CD4-positive, alpha-beta T cell (primary cell): ENCODE measurements at regions not wholly inside any gene's neighbourhood (a gene's known extent, or its start where the extent isn't known, plus 50 kb on each side); places are given as distances from the start of the nearest gene placed in this dataset.

ENCODE experiments used
- ATAC-seq: fragments of 200-7000 bp; cut with Tn5 transposase; one replicate; pipeline ENCODE4 v1.10.0; 2022; ENCODE audit warnings: mild to moderate bottlenecking; ENCODE audit not compliant: poor library complexity
- CTCF ChIA-PET: fragments of 350-600 bp; sonication (Branson Sonifier 250); formaldehyde crosslinking; loops from one replicate; lab custom pipeline; 2021; ENCODE audit warnings: antibody characterized with exemption, inconsistent platforms; lab: Charles Lee
- POLR2A ChIA-PET: fragments of 350-600 bp; sonication (Branson Sonifier 250); formaldehyde crosslinking; loops from one replicate; lab custom pipeline; 2021; ENCODE audit warnings: antibody characterized with exemption, inconsistent platforms; lab: Charles Lee
- DNase-seq, 14 experiments: peaks; one replicate each; pipeline ENCODE4 v3.0.0-alpha.2; 2013 to 2020; ENCODE audit warnings: mixed read lengths in 2 of 14
- H3K27ac ChIP-seq, 2 donors: one replicate each; pipeline versions ENCODE4 v1.5.1 to v1.7.0; 2013; ENCODE audit warnings: low read length in 2 of 2, low read depth in 1 of 2, mild to moderate bottlenecking in 1 of 2
- H3K27me3 ChIP-seq, 2 experiments: 1 replicate in 1 of 2; 2 replicates in 1 of 2; pipeline versions ENCODE4 v1.6.1 to v1.7.0; 2013; ENCODE audit warnings: low read length in 2 of 2, control low read depth in 1 of 2, mild to moderate bottlenecking in 1 of 2, moderate library complexity in 1 of 2; ENCODE audit not compliant: insufficient read depth in 2 of 2, control insufficient read depth in 1 of 2
- H3K36me3 ChIP-seq: one replicate; pipeline ENCODE4 v1.6.1; 2013; ENCODE audit warnings: low read length, control low read depth; ENCODE audit not compliant: insufficient read depth
- H3K4me1 ChIP-seq: one replicate; pipeline ENCODE4 v1.6.1; 2013; ENCODE audit warnings: low read length, control low read depth; ENCODE audit not compliant: insufficient read depth
- H3K4me3 ChIP-seq: one replicate; pipeline ENCODE4 v1.5.1; 2013; ENCODE audit warnings: mild to moderate bottlenecking, low read length, moderate library complexity
- H3K9me3 ChIP-seq, 2 experiments: 1 replicate in 1 of 2; 2 replicates in 1 of 2; pipeline versions ENCODE4 v1.6.1 to v1.7.0; 2013; ENCODE audit warnings: low read length in 2 of 2, mild to moderate bottlenecking in 2 of 2, control low read depth in 1 of 2, moderate library complexity in 1 of 2; ENCODE audit not compliant: control insufficient read depth in 1 of 2, insufficient read depth in 1 of 2
- H3K27ac Mint-ChIP-seq: one replicate; pipeline ENCODE4 v1.8.0; 2020; ENCODE audit warnings: mixed read lengths
- H3K27me3 Mint-ChIP-seq: one replicate; pipeline ENCODE4 v1.8.0; 2021; ENCODE audit warnings: mixed read lengths
- H3K36me3 Mint-ChIP-seq: one replicate; pipeline ENCODE4 v1.8.0; 2021; ENCODE audit warnings: low read depth, mixed read lengths
- H3K4me1 Mint-ChIP-seq: one replicate; pipeline ENCODE4 v1.8.0; 2021; ENCODE audit warnings: low read depth, mixed read lengths
- H3K4me3 Mint-ChIP-seq: one replicate; pipeline ENCODE4 v1.8.0; 2020; ENCODE audit warnings: mild to moderate bottlenecking, mixed read lengths
- H3K9me3 Mint-ChIP-seq: one replicate; pipeline ENCODE4 v1.8.0; 2020; ENCODE audit warnings: mixed read lengths
- intact Hi-C, 2 experiments: fragments of 100-400 bp; cut with DNase I in 1 of 2; cut with micrococcal nuclease in 1 of 2; formaldehyde crosslinking; loops; one replicate each; pipeline versions ENCODE4 v1.15.1 to v1.9.0; 2023 to 2025; cut with DNase I, micrococcal nuclease
- TF ChIP-seq, protein P1 (sequence below): fragments of 200-600 bp; IDR thresholded peaks from one replicate; pipeline ENCODE4 v1.8.0; 2022; ENCODE audit warnings: antibody characterized with exemption, mild to moderate bottlenecking

DNA sequence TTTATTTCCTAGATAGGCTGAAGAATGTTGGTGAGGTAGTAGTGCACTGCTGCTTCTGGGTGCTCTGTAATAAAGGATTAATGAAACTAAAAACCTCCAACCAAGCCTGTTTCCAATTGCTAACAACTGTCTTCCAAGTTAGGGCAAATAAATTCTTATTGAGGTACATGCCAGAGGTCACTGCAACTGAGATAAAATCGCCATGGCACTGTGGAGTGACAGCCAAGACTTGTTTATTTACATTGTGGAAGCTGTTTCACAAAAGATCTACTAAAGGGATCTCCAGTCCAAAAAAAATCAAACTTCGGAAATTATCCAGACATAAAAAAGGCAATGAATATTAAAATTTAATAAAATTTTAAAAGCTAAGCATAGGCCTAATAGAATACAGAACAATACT is 65.2 kb downstream of the HYCC1 start:
- TF ChIP-seq, protein P1, sequence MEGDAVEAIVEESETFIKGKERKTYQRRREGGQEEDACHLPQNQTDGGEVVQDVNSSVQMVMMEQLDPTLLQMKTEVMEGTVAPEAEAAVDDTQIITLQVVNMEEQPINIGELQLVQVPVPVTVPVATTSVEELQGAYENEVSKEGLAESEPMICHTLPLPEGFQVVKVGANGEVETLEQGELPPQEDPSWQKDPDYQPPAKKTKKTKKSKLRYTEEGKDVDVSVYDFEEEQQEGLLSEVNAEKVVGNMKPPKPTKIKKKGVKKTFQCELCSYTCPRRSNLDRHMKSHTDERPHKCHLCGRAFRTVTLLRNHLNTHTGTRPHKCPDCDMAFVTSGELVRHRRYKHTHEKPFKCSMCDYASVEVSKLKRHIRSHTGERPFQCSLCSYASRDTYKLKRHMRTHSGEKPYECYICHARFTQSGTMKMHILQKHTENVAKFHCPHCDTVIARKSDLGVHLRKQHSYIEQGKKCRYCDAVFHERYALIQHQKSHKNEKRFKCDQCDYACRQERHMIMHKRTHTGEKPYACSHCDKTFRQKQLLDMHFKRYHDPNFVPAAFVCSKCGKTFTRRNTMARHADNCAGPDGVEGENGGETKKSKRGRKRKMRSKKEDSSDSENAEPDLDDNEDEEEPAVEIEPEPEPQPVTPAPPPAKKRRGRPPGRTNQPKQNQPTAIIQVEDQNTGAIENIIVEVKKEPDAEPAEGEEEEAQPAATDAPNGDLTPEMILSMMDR = no peak
- Histone ChIP-seq H3K4me1 (no peaks in the 10 kb centered on the region), H3K4me3 (no peak overlapping the region), H3K27ac (no peak overlapping the region), H3K36me3 (peaks cover 3% of the 10 kb centered on the region), H3K9me3 (no peaks in the 10 kb centered on the region), H3K27me3 (no peaks in the 10 kb centered on the region)
- no peaks in the 10 kb centered on the region for H3K27me3 Mint-ChIP-seq
- H3K4me1 Mint-ChIP-seq = no peaks in the 10 kb centered on the region
- no peak for ATAC-seq
- no peak overlapping the region for H3K27ac Mint-ChIP-seq
- H3K36me3 Mint-ChIP-seq = peaks cover 8% of the 10 kb centered on the region
- no peaks in the 10 kb centered on the region for H3K9me3 Mint-ChIP-seq
- no peak overlapping the region for H3K4me3 Mint-ChIP-seq
- intact Hi-C loops = no loop called here
- ChIA-PET POLR2A (no interaction called here), CTCF (interaction anchor here (1.4 kb wide), 1 partner anchor 11 kb away, joined by 4 read pairs; no protein-coding TSS in a partner anchor)
- DNase-seq = no peak

DNA sequence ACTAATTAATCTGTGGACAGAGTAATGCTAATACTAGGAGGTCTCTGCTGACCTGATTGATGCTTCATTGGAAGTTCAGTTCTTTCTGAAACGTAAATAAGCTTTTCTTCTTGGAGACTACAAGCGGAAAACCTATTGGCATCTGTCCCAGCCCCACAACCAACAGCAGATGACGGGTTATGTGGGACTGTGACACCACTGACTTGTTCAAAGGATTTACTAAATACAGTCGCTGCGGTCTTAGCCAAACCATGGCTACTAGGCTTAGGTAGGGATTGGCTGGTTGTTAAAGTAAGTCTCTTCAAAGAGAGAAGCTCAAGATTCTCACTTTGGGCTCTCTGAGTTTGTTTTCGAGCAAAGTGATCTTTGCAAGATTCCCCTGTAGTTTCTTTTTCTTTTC is 68.3 kb downstream of the HYCC1 start:
- intact Hi-C loops = no loop called here
- no peak for ATAC-seq
- TF ChIP-seq, protein P1 = no peak
- no peak for DNase-seq
- Mint-ChIP-seq H3K9me3 (no peaks in the 10 kb centered on the region), H3K27me3 (no peaks in the 10 kb centered on the region), H3K4me3 (no peak overlapping the region), H3K4me1 (no peaks in the 10 kb centered on the region), H3K36me3 (peaks cover 8% of the 10 kb centered on the region), H3K27ac (no peak overlapping the region)
- no peaks in the 10 kb centered on the region for H3K4me1 ChIP-seq
- no peak overlapping the region for H3K27ac ChIP-seq
- ChIA-PET POLR2A (no interaction called here), CTCF (no interaction called here)
- H3K4me3 ChIP-seq = no peak overlapping the region
- no peaks in the 10 kb centered on the region for H3K9me3 ChIP-seq
- H3K27me3 ChIP-seq = no peaks in the 10 kb centered on the region
- peaks cover 3% of the 10 kb centered on the region for H3K36me3 ChIP-seq

DNA sequence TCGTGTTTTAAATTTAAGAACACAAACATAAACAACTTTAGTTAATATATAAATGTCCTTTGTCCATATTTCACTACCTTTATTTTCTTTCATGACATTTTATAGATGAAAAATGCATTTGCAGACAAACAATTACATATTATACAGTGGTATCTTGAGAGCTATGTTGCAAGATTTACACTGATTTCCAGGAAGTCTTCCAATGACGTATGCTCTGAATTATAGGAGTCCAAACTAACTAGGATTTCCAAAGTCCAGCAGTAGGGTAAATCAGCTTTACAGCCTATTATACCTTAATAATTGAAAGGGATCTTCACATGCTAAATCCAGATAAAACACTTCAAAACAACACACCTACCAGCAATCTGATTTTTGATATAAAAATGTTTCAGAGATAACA is 69.4 kb downstream of the HYCC1 start:
- intact Hi-C loops = no loop called here
- ATAC-seq (no peak), DNase-seq (no peak)
- Mint-ChIP-seq H3K36me3 (peaks cover 8% of the 10 kb centered on the region), H3K27me3 (no peaks in the 10 kb centered on the region), H3K4me3 (no peak overlapping the region), H3K4me1 (no peaks in the 10 kb centered on the region), H3K9me3 (no peaks in the 10 kb centered on the region), H3K27ac (no peak overlapping the region)
- Histone ChIP-seq H3K4me1 (no peaks in the 10 kb centered on the region), H3K27me3 (no peaks in the 10 kb centered on the region), H3K4me3 (no peak overlapping the region), H3K27ac (no peak overlapping the region), H3K36me3 (peaks cover 3% of the 10 kb centered on the region), H3K9me3 (no peaks in the 10 kb centered on the region)
- CTCF ChIA-PET = interaction anchor here (1.4 kb wide), 1 partner anchor 26 kb away, joined by 3 read pairs; no protein-coding TSS in a partner anchor
- TF ChIP-seq, protein P1 = no peak
- POLR2A ChIA-PET = no interaction called here
